Upper lobe of left lung (tissue), 4 donors: ENCODE measurements at regions not wholly inside any gene's neighbourhood (a gene's known extent, or its start where the extent isn't known, plus 50 kb on each side); places are given as distances from the start of the nearest gene placed in this dataset.

Source experiments
- CTCF ChIP-seq, 6 experiments: fragments of 450-650 bp in 4 of 6; fragments of 200-600 bp in 2 of 6; sonication (generic) in 2 of 6; IDR thresholded peaks; one replicate each; pipeline ENCODE4 v1.5.1; 2016 to 2019; ENCODE audit warnings: antibody characterized with exemption in 6 of 6
- POLR2A ChIP-seq, 4 donors: fragments of 450-650 bp; IDR thresholded peaks; one replicate each; pipeline ENCODE4 v1.5.1; 2016 to 2017; ENCODE audit warnings: antibody characterized with exemption in 4 of 4, mild to moderate bottlenecking in 2 of 4
- POLR2AphosphoS5 ChIP-seq, 2 donors: sonication (generic); formaldehyde crosslinking; IDR thresholded peaks; one replicate each; pipeline ENCODE4 v1.5.1; 2017; ENCODE audit warnings: antibody characterized with exemption in 2 of 2

GRCh38 chr2:128682729-128683284, 364.1 kb upstream of the HS6ST1 start:
- no peak for TF ChIP-seq CTCF (IDR thresholded peaks at IDR 0.05)
- no peak for TF ChIP-seq POLR2A (IDR thresholded peaks at IDR 0.05)
- no peak for TF ChIP-seq POLR2AphosphoS5 (IDR thresholded peaks at IDR 0.05)
